ENCODE measurements at regions not wholly inside any gene's neighbourhood (a gene's known extent, or its start where the extent isn't known, plus 50 kb on each side); places are given as distances from the start of the nearest gene placed in this dataset.

GRCh38 chr6:84539122-84539856 lies 225.1 kb downstream of the TBX18 start:
- ATAC-seq: peak; percentile 67
- no peak for DNase-seq (ENCODE audit: low spot score)
- intact Hi-C loops (cut with DNase I): no loop called here

DNA sequence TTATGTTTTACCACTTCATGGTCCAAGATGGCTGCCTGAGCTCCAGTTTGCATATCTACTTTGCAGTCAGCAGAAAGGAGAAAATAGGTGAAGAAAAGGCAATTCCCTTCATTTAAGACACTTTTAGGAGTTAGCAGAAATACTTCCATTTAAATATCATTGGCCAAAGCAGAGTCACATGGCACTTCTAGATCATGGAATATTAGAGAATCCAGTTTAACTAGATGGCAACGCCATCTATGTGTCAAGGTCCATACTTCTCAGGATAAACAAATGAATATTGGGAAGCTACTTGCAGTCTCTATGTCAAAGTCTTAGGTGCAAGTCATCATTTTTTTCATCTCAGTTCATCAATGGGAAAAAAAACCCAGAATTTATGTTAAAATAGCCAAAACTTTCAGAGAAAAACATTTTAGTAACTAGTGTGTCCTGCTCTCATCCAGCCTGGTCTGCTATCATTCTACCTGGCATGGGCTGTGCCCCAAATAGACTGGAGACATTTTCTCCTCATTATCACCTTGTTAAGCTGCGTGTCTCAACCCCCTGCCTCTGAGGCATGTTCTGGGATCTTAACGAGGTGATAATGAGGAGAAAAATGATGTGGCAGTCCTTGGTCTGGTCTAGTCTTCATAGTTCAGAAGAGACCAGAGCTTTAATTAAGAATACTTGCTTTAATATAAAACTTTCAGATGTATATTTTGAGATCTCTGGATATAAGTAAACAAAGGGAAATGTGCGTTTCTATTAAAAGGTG lies 227.3 kb downstream of the TBX18 start:
- no peak for DNase-seq (ENCODE audit: low spot score)
- ATAC-seq: no peak
- intact Hi-C loops (cut with DNase I): no loop called here

- intact Hi-C loops (cut with DNase I): no loop called here
- no peak for ATAC-seq
- DNase-seq (ENCODE audit: low spot score): no peak
These were observed 236.2 kb downstream of the TBX18 start for GRCh38 chr6:84528201-84528600.

GRCh38 chr6:84526631-84527030 lies 237.8 kb downstream of the TBX18 start:
- DNase-seq (ENCODE audit: low spot score): no peak
- ATAC-seq: no peak
- intact Hi-C loops (cut with DNase I): no loop called here

DNA sequence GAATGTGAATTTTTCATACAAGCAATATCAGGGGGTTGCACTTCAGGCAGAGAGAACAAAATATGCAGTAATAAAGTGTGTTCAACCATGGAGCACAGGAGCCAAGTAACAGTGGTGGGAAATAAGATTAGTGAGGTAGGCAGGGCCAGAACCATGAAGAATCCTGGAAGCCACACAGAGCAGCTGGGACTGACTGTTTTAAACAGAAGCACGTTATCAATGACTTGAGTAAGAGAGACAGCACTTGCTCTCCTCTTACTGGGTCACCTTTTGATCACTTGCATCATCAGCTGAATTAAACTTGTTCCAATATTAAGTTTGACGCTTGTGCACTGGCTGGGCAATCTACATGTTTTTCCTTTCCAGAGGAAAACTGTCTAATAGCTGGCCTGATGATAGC lies 238.5 kb downstream of the TBX18 start:
- ATAC-seq (no peak), DNase-seq (ENCODE audit: low spot score) (no peak)

GRCh38 chr6:84524636-84525035 lies 239.8 kb downstream of the TBX18 start:
- ATAC-seq (no peak), DNase-seq (ENCODE audit: low spot score) (no peak)
- intact Hi-C loops (cut with DNase I): no loop called here

More for the DNA sequence above, 238.5 kb downstream of the TBX18 start:
- intact Hi-C loops (cut with DNase I): no loop called here

- ATAC-seq (peak; percentile 96), DNase-seq (ENCODE audit: low spot score) (peak; percentile 60)
- intact Hi-C loops (cut with DNase I): no loop called here
These were observed 242.3 kb downstream of the TBX18 start for GRCh38 chr6:84522135-84522549.

- no peak for DNase-seq (ENCODE audit: low spot score)
- intact Hi-C loops (cut with DNase I): no loop called here
- peak; percentile 71 for ATAC-seq
These were observed 242.9 kb downstream of the TBX18 start for GRCh38 chr6:84521511-84521910.

GRCh38 chr6:84517741-84518530 lies 246.5 kb downstream of the TBX18 start:
- ATAC-seq (no peak), DNase-seq (ENCODE audit: low spot score) (no peak)
- intact Hi-C loops (cut with DNase I): no loop called here

- intact Hi-C loops (cut with DNase I): no loop called here
- DNase-seq (ENCODE audit: low spot score): no peak
- no peak for ATAC-seq
These were observed 248.2 kb downstream of the TBX18 start for GRCh38 chr6:84516154-84516553.

DNA sequence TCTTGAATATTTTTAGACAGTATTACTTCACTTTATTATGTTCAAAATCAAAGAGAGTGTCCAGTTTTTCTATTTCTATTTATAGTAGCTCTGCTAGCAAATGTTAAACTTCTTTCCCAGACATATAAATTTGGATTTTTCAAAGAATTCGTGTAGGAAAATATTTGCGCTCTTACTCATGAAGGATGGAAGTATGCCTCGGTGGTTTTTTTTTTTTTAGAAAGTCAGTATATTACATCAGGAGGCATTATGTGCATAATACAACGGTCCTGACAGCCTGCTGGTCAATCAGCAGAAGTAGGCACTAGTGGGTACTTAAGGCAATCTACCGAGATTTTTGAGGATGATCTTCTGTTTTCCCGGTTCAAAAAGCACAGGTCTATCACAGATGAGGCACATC lies 249.3 kb downstream of the TBX18 start:
- no peak for ATAC-seq
- no peak for DNase-seq (ENCODE audit: low spot score)
- intact Hi-C loops (cut with DNase I): no loop called here

DNA sequence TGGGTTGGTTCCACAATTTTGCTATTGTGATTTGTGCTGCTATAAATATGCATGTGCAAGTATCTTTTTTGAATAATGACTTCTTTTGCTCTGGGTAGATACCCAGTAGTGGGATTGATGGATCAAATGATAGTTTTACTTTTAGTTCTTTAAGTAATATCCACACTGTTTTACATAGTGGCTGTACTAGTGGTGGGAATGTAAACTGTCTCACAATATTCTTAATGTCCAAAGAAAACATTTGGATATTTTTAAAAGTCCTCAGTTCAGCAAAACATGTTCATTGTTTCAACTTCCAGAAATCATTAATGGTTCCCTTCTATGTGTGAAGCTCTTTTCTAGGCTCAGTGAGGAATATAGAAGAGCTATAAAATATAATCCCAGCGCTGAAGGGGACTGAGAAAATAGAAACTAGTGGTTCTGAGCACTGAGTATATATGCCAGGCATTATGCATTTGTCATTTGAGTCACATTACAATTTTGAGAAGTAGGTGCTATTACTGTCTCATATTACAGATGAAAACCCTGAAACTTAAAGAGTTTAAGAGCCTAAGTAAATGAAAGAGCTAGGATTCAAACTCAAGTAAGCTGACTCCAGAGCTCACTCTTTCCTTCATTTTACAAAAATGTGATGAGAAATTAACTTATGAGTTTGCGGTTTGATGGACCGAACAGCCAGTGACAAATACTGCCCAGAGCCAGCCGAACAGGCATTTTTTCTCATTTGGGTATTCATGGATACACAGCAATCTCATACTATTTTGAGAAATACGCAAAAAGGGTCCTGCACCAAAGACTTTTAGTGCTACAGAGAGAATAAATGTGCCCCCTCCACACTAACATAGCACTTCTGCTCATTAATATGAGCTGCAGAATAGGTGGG lies 250.1 kb downstream of the TBX18 start:
- intact Hi-C loops (cut with DNase I): no loop called here
- DNase-seq (ENCODE audit: low spot score): no peak
- no peak for ATAC-seq

DNA sequence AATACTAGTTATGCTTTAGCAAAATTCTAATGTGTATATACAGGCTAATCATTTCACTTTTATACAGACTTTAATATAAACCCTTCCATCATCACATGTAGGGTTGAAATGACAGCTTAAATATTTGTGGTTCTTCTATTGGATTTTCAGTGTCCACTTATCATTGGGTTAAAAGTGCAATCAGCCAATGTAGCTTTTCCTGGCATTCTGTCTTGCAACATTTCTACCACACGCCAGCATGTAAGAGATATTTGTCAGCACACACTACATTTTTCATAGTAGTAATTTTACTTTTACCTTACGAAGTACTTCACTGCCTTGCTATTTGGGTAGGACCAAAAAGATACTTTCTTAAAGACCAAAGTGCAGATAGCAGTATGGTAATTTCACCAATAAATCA lies 252.0 kb downstream of the TBX18 start:
- intact Hi-C loops (cut with DNase I): no loop called here
- DNase-seq (ENCODE audit: low spot score) (no peak), ATAC-seq (no peak)

- DNase-seq (ENCODE audit: low spot score): no peak
- intact Hi-C loops (cut with DNase I): no loop called here
- ATAC-seq: no peak
These were observed 252.5 kb downstream of the TBX18 start for GRCh38 chr6:84511929-84512328.

- ATAC-seq: no peak
- intact Hi-C loops (cut with DNase I): no loop called here
These were observed 255.4 kb downstream of the TBX18 start for GRCh38 chr6:84508981-84509380.

GRCh38 chr6:84508334-84508733 lies 256.1 kb downstream of the TBX18 start:
- no peak for DNase-seq (ENCODE audit: low spot score)
- no peak for ATAC-seq
- intact Hi-C loops (cut with DNase I): no loop called here

More at GRCh38 chr6:84508981-84509380, 255.4 kb downstream of the TBX18 start:
- DNase-seq (ENCODE audit: low spot score): no peak

- DNase-seq (ENCODE audit: low spot score): no peak
- intact Hi-C loops (cut with DNase I): no loop called here
- no peak for ATAC-seq
These were observed 260.4 kb downstream of the TBX18 start for GRCh38 chr6:84504025-84504424.

DNA sequence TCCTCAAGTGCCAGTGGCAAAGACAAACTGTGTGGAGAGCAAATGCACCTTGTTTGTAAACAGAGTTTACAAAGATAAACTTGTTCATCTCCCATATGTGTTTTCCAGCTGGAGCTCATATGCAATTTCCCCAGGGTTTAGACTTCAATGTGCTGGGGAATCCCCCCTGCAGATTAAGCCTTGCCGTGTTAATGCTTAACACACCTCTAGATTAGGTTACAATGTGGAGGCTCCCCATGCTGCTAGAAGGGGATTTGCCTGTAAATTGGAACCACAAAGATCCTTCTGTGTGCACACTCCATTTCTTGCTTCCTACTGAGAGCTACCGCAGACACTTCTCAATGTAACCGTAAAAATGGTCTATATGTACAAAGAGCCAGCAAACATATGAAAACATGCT lies 263.1 kb downstream of the TBX18 start:
- intact Hi-C loops (cut with DNase I): no loop called here
- ATAC-seq: no peak
- no peak for DNase-seq (ENCODE audit: low spot score)

DNA sequence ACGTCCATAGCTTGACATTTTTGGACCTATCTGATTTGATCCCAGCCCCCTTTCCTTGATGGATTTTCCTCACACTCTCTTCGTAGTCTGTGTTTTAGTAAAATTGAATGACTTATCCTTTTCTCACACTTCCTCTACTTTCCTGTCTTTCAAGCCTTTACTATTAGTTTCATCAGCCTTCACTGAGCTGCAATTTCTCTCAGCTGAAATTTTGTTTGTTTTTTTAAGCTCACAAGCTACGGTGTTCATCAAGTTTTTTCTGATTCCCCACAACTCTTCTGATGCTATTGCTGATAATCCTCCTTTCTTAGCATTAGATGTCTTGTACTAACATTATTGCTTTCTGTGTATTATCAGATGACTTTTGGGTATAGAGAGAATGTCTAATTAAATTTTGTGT lies 263.7 kb downstream of the TBX18 start:
- DNase-seq (ENCODE audit: low spot score) (no peak), ATAC-seq (no peak)
- intact Hi-C loops (cut with DNase I): no loop called here

Measured in sciatic nerve (tissue), 2 donors.